ENCODE measurements at regions not wholly inside any gene's neighbourhood (a gene's known extent, or its start where the extent isn't known, plus 50 kb on each side); places are given as distances from the start of the nearest gene placed in this dataset.
"Not testable (repeated sequence)": the region's sequence is repeated elsewhere in the genome, so short reads cannot be mapped to it uniquely, and the experiment has no call there.

DNA sequence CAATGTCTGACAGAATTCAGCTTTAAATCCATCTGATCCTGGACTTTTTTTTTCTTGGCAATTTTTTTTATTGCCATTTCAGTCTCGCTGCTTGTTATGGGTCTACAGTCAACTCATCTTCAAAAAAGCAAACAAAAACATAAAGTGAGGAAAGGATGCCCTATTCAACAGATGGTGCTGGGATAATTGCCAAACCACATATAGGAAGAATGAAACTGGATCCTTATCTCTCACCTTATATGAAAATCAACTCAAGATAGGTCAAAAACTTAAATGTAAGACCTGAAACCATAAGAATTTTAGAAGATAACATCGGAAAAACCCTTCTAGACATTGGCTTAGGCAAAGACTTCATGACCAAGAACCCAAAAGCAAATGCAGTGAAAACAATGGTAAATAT is 389.1 kb upstream of the ST8SIA4 start:
- DNase-seq (ENCODE audit: low read depth, low spot score), result no peak
- no peak overlapping the region for H3K4me3 ChIP-seq (ENCODE audit: low read depth, low read length)
- in situ Hi-C loops (cut with HindIII; ENCODE audit: low sequenced_read_pairs), result no loop called here
- TF ChIP-seq, protein P1, sequence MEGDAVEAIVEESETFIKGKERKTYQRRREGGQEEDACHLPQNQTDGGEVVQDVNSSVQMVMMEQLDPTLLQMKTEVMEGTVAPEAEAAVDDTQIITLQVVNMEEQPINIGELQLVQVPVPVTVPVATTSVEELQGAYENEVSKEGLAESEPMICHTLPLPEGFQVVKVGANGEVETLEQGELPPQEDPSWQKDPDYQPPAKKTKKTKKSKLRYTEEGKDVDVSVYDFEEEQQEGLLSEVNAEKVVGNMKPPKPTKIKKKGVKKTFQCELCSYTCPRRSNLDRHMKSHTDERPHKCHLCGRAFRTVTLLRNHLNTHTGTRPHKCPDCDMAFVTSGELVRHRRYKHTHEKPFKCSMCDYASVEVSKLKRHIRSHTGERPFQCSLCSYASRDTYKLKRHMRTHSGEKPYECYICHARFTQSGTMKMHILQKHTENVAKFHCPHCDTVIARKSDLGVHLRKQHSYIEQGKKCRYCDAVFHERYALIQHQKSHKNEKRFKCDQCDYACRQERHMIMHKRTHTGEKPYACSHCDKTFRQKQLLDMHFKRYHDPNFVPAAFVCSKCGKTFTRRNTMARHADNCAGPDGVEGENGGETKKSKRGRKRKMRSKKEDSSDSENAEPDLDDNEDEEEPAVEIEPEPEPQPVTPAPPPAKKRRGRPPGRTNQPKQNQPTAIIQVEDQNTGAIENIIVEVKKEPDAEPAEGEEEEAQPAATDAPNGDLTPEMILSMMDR (IDR thresholded peaks at IDR 0.05; ENCODE audit: low read depth, low read length), result no peak

DNA sequence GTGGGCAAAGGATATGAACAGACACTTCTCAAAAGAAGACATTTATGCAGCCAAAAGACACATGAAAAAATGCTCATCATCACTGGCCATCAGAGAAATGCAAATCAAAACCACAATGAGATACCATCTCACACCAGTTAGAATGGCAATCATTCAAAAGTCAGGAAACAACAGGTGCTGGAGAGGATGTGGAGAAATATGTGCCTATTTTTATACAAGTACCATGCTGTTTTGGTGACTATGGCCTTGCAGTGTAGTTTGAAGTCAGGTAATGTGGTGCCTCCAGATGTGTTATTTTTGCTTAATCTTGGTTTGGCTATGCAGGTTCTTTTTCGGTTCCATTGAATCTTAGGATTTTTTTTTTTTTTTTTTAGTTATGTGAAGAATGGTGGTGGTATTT is 387.7 kb upstream of the ST8SIA4 start:
- H3K4me3 ChIP-seq (ENCODE audit: low read depth, low read length); DNase-seq (ENCODE audit: low read depth, low spot score); in situ Hi-C loops (cut with HindIII; ENCODE audit: low sequenced_read_pairs): not testable (repeated sequence)

DNA sequence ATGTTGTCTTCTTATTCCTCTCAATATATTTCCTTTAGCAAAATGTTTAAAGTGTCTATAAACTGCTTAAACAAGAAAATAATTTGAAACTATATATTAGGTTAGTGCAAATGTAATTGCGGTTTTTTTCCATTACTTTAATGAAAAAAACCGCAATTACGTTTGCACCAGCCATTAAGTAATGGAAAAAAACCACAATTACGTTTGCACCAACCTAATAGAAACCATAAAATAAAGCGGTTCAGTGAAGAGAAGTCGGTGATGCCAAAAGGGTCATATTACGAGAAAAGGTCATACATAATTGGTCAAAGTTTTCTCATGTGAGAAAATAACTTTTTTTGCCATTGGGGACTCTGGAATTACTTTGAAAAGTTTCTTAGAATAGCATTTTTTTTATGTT is 385.6 kb upstream of the ST8SIA4 start:
- no peak for DNase-seq (ENCODE audit: low read depth, low spot score)
- TF ChIP-seq, protein P1 (IDR thresholded peaks at IDR 0.05; ENCODE audit: low read depth, low read length), result no peak
- in situ Hi-C loops (cut with HindIII; ENCODE audit: low sequenced_read_pairs), result no loop called here
- no peak overlapping the region for H3K4me3 ChIP-seq (ENCODE audit: low read depth, low read length)

DNA sequence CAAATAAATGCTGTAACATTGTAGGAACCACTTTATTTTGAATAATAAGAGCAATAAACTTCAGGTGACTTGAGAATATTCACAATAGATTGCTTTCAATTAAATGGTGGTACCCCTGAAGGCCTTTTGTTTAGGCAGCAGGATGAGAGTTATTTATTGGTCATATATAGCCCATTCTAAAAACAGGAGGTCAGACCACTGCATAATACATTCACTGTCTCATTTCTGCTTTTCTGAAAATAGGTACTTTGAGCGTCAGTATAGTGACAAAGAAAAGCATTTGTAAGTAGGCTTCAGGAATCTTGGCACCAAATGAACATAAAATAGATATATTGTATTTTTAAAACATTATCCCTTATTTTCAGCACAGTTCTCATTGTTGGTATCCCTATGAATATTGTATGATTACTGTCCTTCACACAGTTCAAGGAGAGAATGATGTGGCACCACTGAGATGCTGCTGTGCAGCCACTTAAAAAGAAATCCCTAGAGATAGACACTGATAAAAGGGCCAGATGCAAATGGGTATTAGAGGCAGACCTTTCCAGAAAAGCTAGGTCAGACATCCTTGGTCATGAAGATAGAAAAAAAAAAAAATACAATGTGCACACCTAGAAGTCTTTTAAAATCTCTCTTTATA is 381.8 kb upstream of the ST8SIA4 start:
- in situ Hi-C loops (cut with HindIII; ENCODE audit: low sequenced_read_pairs), result no loop called here
- no peak overlapping the region for H3K4me3 ChIP-seq (ENCODE audit: low read depth, low read length)
- TF ChIP-seq, protein P1 (IDR thresholded peaks at IDR 0.05; ENCODE audit: low read depth, low read length), result no peak
- DNase-seq (ENCODE audit: low read depth, low spot score), result no peak

DNA sequence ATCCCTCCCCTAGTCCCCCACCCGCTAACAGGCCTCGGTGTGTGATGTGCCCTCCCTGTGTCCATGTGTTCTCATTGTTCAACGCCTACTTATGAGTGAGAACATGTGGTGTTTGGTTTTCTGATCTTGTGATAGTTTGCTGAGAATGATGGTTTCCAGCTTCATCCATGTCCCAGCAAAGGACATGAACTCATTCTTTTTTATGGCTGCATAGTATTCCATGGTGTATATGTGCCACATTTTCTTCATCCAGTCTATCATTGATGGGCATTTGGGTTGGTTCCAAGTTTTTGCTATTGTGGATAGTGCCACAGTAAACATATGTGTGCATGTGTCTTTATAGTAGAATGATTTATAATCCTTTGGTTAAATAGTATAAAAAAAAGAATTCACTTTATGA is 380.9 kb upstream of the ST8SIA4 start:
- in situ Hi-C loops (cut with HindIII; ENCODE audit: low sequenced_read_pairs); H3K4me3 ChIP-seq (ENCODE audit: low read depth, low read length); DNase-seq (ENCODE audit: low read depth, low spot score): not testable (repeated sequence)

DNA sequence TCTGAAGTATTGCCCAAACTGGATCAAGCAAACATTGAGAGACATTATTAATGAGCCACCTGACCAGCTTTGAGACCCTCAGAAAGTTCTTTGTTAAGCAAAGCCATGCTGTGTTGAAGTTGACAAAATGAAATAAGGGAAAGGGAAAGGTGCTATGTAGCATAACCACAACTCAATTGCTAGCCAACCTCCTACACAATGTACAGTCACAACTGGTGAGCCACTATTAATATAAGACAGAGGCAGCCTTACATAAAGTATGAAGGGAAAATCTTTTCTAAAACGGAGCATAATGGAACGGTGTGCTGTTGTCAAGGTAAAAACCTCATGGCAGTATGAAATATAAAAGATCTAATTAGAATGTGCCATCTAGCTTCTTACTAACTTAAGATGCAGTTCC is 375.8 kb upstream of the ST8SIA4 start:
- DNase-seq (ENCODE audit: low read depth, low spot score), result no peak
- in situ Hi-C loops (cut with HindIII; ENCODE audit: low sequenced_read_pairs), result no loop called here
- H3K4me3 ChIP-seq (ENCODE audit: low read depth, low read length), result no peak overlapping the region
- TF ChIP-seq, protein P1 (IDR thresholded peaks at IDR 0.05; ENCODE audit: low read depth, low read length), result no peak

DNA sequence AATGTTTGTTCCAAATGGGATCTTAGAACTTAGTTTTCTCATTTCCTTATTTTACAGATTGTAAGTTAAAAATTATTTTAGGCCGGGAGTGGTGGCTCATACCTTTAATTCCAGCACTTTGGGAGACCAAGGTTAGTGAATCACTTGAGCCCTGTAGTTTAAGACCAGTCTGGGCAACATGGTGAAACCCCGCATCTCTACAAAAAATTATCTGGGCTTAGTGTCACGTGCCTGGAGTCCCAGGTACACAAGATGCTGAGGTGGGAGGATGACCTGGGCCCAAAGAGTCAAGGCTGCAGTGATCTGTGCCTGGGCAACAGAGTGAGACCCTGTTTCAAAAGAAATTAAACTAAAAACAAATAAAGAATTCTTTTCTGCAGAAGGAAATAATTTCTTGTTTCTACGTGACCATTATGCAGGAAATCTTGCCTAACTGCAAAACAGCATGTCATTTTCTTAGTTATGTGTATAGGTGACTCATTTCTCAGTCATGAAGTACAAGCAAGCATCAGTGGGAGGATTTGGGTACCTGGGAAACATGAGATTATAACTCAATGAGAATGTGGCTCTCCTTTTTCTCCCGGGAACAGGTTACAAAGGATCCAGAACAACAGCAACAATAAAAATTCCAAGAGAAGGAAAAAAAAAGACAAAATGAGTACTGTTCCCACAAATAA is 375.1 kb upstream of the ST8SIA4 start:
- no peak overlapping the region for H3K4me3 ChIP-seq (ENCODE audit: low read depth, low read length)
- TF ChIP-seq, protein P1 (IDR thresholded peaks at IDR 0.05; ENCODE audit: low read depth, low read length), result no peak
- in situ Hi-C loops (cut with HindIII; ENCODE audit: low sequenced_read_pairs), result no loop called here
- peak; percentile 35 for DNase-seq (ENCODE audit: low read depth, low spot score)

Data from astrocyte of the spinal cord (primary cell).